Dendritic cell treated with granulocyte-macrophage colony-stimulating factor and Interleukin-4, amounts not matched to agents 40 ng/mL and 50 ng/mL, for 4 days (primary cell): ENCODE measurements at regions not wholly inside any gene's neighbourhood (a gene's known extent, or its start where the extent isn't known, plus 50 kb on each side); places are given as distances from the start of the nearest gene placed in this dataset.

Experiments used
- H3K27ac Mint-ChIP-seq: one replicate; pipeline ENCODE4 v1.8.0; 2022; ENCODE audit warnings: mild to moderate bottlenecking, mixed read lengths
- H3K27me3 Mint-ChIP-seq: one replicate; pipeline ENCODE4 v1.8.0; 2022; ENCODE audit warnings: mild to moderate bottlenecking, mixed read lengths
- H3K36me3 Mint-ChIP-seq: one replicate; pipeline ENCODE4 v1.8.0; 2022; ENCODE audit warnings: low read depth, mixed read lengths
- H3K4me1 Mint-ChIP-seq: one replicate; pipeline ENCODE4 v1.8.0; 2022; ENCODE audit warnings: low read depth, mixed read lengths
- H3K4me3 Mint-ChIP-seq: one replicate; pipeline ENCODE4 v1.8.0; 2022; ENCODE audit warnings: mild to moderate bottlenecking, moderate library complexity, mixed read lengths
- H3K9me3 Mint-ChIP-seq: one replicate; pipeline ENCODE4 v1.8.0; 2022; ENCODE audit warnings: mixed read lengths
- intact Hi-C: fragments of 100-400 bp; cut with micrococcal nuclease; formaldehyde crosslinking; loops from one replicate; pipeline ENCODE4 v1.15.0; 2022

DNA sequence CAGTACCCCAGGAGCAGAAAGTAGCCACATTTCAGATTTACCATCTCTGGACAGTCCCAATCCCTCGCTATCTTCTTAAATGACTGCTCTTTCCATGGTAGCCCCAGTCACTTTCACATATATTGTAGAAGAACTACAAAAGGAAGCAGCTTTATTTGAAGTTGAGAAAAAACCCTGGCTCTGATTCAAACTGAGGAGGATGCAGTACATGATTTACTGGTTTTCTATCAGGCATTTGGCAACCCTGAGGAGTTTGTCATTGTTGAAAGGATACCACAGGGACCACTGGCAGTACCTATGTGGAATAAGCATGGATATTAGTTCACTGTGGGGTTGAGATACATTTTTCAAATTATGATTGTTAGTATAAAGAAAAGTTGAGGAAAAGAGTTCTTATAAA, 640.9 kb upstream of the SETBP1 start:
- Mint-ChIP-seq H3K9me3 (no peaks in the 10 kb centered on the region), H3K27me3 (no peaks in the 10 kb centered on the region), H3K36me3 (no peaks in the 10 kb centered on the region), H3K27ac (no peak overlapping the region), H3K4me3 (no peak overlapping the region), H3K4me1 (no peaks in the 10 kb centered on the region)
- intact Hi-C loops = no loop called here

GRCh38 chr18:44041553-44041952, 639.1 kb upstream of the SETBP1 start:
- H3K4me3 Mint-ChIP-seq = no peak overlapping the region
- no peaks in the 10 kb centered on the region for H3K36me3 Mint-ChIP-seq
- H3K27ac Mint-ChIP-seq = no peak overlapping the region
- no peaks in the 10 kb centered on the region for H3K27me3 Mint-ChIP-seq
- H3K4me1 Mint-ChIP-seq = no peaks in the 10 kb centered on the region
- H3K9me3 Mint-ChIP-seq = no peaks in the 10 kb centered on the region
- intact Hi-C loops = no loop called here

GRCh38 chr18:44041961-44042360, 638.7 kb upstream of the SETBP1 start:
- Mint-ChIP-seq H3K36me3 (no peaks in the 10 kb centered on the region), H3K4me1 (no peaks in the 10 kb centered on the region), H3K4me3 (no peak overlapping the region), H3K9me3 (no peaks in the 10 kb centered on the region), H3K27ac (no peak overlapping the region), H3K27me3 (no peaks in the 10 kb centered on the region)
- intact Hi-C loops = no loop called here

DNA sequence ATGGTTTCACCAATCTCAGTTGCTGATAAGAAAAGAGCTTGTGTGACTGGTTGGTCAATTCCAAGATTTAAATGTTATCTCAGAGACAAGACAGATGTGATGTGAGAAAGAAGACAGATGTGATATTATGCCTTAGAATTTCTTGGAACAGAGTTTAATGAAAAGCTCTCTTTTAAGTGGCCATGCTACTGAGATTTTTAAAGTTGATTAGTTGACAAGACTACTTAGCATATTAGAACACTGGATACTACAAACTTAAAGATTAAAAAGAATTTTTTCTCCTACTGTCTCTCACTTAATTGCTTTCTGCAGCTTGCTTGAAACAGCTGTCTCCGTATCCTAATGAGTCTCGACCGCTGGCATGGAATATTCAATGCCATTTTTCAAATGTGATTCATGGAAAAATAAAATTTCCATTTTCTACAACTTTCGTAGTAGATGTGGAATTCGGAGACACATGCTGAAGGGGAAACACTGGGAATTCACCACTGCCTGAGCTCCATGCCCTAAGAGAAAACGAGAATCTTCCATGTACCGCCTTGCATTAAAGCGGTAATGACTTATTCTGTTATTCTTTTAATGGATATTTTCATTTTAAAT, 634.2 kb upstream of the SETBP1 start:
- Mint-ChIP-seq H3K36me3 (no peaks in the 10 kb centered on the region), H3K27me3 (no peaks in the 10 kb centered on the region), H3K4me1 (no peaks in the 10 kb centered on the region), H3K4me3 (no peak overlapping the region), H3K27ac (no peak overlapping the region), H3K9me3 (no peaks in the 10 kb centered on the region)
- intact Hi-C loops = no loop called here

DNA sequence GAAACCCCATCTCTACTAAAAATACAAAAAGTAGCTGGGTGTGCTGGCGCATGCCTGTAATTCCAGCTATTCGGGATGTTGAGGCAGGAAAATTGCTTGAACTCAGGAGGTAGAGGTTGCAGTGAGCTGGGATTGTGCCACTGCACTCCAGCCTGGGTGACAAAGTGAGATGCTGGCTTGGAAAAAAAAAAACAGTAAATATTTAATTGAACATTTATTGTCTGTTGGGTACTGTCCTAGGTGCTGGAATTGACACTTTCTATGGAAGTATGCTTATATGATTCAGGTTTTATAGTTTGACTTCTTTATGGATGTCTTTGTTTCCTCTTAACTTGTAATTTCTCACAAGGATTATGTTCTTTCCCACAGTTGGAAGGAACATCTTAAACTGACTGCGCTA, 633.1 kb upstream of the SETBP1 start:
- H3K4me3 Mint-ChIP-seq = no peak overlapping the region
- no peaks in the 10 kb centered on the region for H3K4me1 Mint-ChIP-seq
- no peak overlapping the region for H3K27ac Mint-ChIP-seq
- no peaks in the 10 kb centered on the region for H3K27me3 Mint-ChIP-seq
- H3K36me3 Mint-ChIP-seq = no peaks in the 10 kb centered on the region
- intact Hi-C loops = no loop called here
- no peaks in the 10 kb centered on the region for H3K9me3 Mint-ChIP-seq

DNA sequence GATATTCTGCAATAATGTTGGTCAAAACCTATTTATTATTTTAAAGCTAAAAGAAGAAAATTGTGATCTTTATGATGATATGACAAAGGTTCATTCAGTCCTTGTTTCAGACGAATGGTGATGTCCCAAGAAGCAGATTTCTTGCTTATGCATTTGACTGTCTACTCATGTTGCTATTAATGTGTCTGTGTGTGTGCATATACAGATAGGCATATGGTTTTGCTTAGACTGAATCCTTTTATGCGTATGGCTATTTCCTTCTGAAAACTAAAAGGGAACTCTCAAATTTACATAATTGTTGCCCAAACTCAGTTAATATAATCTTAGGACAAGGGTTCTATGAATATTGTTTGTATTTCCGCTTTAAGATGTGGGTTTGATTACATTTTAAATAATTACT, 632.3 kb upstream of the SETBP1 start:
- no peaks in the 10 kb centered on the region for H3K4me1 Mint-ChIP-seq
- no peak overlapping the region for H3K4me3 Mint-ChIP-seq
- intact Hi-C loops = no loop called here
- H3K27ac Mint-ChIP-seq = no peak overlapping the region
- H3K27me3 Mint-ChIP-seq = no peaks in the 10 kb centered on the region
- no peaks in the 10 kb centered on the region for H3K36me3 Mint-ChIP-seq
- H3K9me3 Mint-ChIP-seq = no peaks in the 10 kb centered on the region

DNA sequence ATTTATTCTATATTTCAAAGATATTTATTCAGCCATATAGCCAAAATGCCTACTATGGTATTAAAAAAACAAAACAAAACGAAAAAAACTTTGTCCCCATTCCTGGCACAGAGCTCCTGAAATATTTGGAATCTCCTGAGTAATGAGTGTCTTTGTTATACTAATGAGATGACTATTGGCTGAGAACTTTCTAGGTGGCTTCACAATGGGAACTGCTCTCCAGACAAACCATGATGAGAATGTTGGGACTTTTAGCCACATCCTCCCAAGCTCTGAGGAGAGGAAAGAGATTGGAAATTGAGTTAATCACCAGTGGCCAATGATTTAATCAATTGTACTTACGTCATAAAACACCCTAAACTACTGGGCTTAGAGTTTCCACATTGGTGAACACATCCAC, 631.8 kb upstream of the SETBP1 start:
- intact Hi-C loops = no loop called here
- H3K36me3 Mint-ChIP-seq = no peaks in the 10 kb centered on the region
- no peak overlapping the region for H3K27ac Mint-ChIP-seq
- no peak overlapping the region for H3K4me3 Mint-ChIP-seq
- no peaks in the 10 kb centered on the region for H3K9me3 Mint-ChIP-seq
- no peaks in the 10 kb centered on the region for H3K4me1 Mint-ChIP-seq
- H3K27me3 Mint-ChIP-seq = no peaks in the 10 kb centered on the region

DNA sequence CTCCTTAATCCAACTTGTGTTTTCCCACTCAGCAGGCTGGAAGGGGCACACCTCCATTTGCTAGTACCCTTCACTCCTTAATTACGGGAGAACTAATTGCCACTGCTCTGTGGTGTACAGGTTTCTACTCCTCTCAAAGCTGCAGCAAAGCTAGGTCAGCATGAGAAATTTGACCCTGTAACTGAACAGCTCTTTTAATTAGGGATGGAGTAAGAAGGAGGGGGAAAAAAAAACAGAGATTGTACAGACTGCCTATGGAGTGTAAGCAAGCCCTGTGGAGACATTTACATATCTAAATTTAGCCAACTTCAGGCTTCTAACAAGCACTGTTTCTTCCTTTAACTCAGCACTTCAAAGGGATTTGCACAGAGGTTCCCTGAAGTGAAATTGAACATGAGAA, 629.7 kb upstream of the SETBP1 start:
- Mint-ChIP-seq H3K36me3 (no peaks in the 10 kb centered on the region), H3K9me3 (no peaks in the 10 kb centered on the region), H3K27me3 (no peaks in the 10 kb centered on the region), H3K4me1 (no peaks in the 10 kb centered on the region), H3K4me3 (no peak overlapping the region), H3K27ac (no peak overlapping the region)
- intact Hi-C loops = no loop called here

GRCh38 chr18:44054514-44054913, 626.2 kb upstream of the SETBP1 start:
- H3K9me3 Mint-ChIP-seq = peaks cover 8% of the 10 kb centered on the region
- H3K27me3 Mint-ChIP-seq = no peaks in the 10 kb centered on the region
- no peak overlapping the region for H3K4me3 Mint-ChIP-seq
- intact Hi-C loops = no loop called here
- no peaks in the 10 kb centered on the region for H3K4me1 Mint-ChIP-seq
- H3K36me3 Mint-ChIP-seq = no peaks in the 10 kb centered on the region
- no peak overlapping the region for H3K27ac Mint-ChIP-seq

- Mint-ChIP-seq H3K4me1 (no peaks in the 10 kb centered on the region), H3K9me3 (peaks cover 8% of the 10 kb centered on the region), H3K4me3 (no peak overlapping the region), H3K36me3 (no peaks in the 10 kb centered on the region), H3K27ac (no peak overlapping the region), H3K27me3 (no peaks in the 10 kb centered on the region)
- intact Hi-C loops = no loop called here
Measured at GRCh38 chr18:44060197-44060596, 620.5 kb upstream of the SETBP1 start.

- Mint-ChIP-seq H3K9me3 (peaks cover 8% of the 10 kb centered on the region), H3K4me1 (no peaks in the 10 kb centered on the region), H3K27me3 (no peaks in the 10 kb centered on the region), H3K36me3 (no peaks in the 10 kb centered on the region), H3K27ac (no peak overlapping the region), H3K4me3 (no peak overlapping the region)
- intact Hi-C loops = no loop called here
Measured at GRCh38 chr18:44061438-44061837, 619.2 kb upstream of the SETBP1 start.

DNA sequence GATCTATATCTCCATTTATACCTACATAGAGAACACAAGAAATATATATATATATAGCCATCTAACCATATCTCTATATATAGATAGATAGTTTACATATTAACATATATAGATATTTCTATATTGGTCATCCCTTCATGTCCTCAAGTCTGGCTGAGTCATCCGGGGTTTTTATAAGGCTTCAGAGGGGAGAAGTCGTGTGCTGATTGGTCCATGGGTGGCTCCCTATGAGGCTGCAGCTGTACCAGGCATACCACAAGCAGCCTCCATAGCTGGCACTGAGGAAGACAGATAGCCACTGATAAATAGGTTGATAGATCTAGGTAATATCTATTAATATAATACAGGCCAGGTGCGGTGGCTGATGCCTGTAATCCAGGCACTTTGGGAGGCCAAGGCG, 618.3 kb upstream of the SETBP1 start:
- intact Hi-C loops = no loop called here

GRCh38 chr18:44065206-44065605, 615.5 kb upstream of the SETBP1 start:
- H3K9me3 Mint-ChIP-seq = no peaks in the 10 kb centered on the region
- no peaks in the 10 kb centered on the region for H3K4me1 Mint-ChIP-seq
- H3K27me3 Mint-ChIP-seq = no peaks in the 10 kb centered on the region
- H3K36me3 Mint-ChIP-seq = no peaks in the 10 kb centered on the region
- no peak overlapping the region for H3K27ac Mint-ChIP-seq
- H3K4me3 Mint-ChIP-seq = no peak overlapping the region
- intact Hi-C loops = no loop called here

More for the DNA sequence above, 618.3 kb upstream of the SETBP1 start:
- no peak overlapping the region for H3K4me3 Mint-ChIP-seq
- no peak overlapping the region for H3K27ac Mint-ChIP-seq
- H3K4me1 Mint-ChIP-seq = no peaks in the 10 kb centered on the region
- H3K27me3 Mint-ChIP-seq = no peaks in the 10 kb centered on the region
- peaks cover 8% of the 10 kb centered on the region for H3K9me3 Mint-ChIP-seq
- H3K36me3 Mint-ChIP-seq = no peaks in the 10 kb centered on the region

- H3K9me3 Mint-ChIP-seq = no peaks in the 10 kb centered on the region
- intact Hi-C loops = no loop called here
- no peaks in the 10 kb centered on the region for H3K4me1 Mint-ChIP-seq
- no peak overlapping the region for H3K4me3 Mint-ChIP-seq
- no peak overlapping the region for H3K27ac Mint-ChIP-seq
- no peaks in the 10 kb centered on the region for H3K36me3 Mint-ChIP-seq
- no peaks in the 10 kb centered on the region for H3K27me3 Mint-ChIP-seq
Measured at GRCh38 chr18:44066541-44066940, 614.1 kb upstream of the SETBP1 start.

DNA sequence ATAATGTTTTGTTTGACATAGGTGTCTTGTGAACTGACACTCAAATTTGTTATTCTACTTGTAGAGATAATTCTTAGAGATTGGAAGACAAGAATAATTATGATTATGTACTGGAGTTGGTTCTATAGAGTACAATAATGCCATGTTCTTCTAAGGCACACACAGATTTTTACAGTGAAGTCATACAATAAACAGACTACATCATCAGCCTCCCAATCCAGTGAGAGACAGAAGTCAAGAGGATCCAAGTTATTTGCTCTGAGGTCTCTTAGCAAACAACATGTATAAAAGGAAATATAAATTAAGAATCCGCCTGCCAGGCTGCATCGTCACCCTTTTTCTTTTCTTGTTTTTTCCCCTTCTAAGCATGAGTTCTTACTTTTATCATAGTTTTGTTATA, 613.5 kb upstream of the SETBP1 start:
- Mint-ChIP-seq H3K4me3 (no peak overlapping the region), H3K36me3 (no peaks in the 10 kb centered on the region), H3K4me1 (no peaks in the 10 kb centered on the region), H3K27me3 (no peaks in the 10 kb centered on the region), H3K27ac (no peak overlapping the region), H3K9me3 (no peaks in the 10 kb centered on the region)
- intact Hi-C loops = no loop called here
